NCI-H187 (cell line): ENCODE measurements at regions not wholly inside any gene's neighbourhood (a gene's known extent, or its start where the extent isn't known, plus 50 kb on each side); places are given as distances from the start of the nearest gene placed in this dataset.

Experiments used
- DNase-seq, 2 experiments: peaks; one replicate each; lab custom pipeline; 2025; lab: John Stamatoyannopoulos, UW

DNA sequence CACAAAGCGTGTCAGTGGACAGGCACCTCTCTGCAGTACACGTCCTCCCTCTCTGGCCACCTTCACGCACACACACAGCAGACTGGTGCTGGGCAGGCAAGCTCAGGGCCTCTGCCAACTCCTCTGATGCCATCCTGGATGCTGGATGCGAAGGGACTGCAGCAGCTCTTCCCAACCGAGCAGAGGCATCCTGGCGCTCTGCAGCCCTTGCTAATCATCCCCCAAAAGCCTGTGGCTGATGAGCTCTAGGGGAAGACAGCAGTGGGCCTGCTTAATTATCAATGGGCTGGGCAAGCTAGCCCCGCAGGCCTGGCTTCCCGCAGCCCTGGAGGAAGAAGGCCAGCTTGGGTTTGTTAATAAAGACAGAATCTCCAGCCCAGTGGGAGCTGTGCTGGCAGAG, 71.3 kb upstream of the TEX51 start:
- no peak for DNase-seq

DNA sequence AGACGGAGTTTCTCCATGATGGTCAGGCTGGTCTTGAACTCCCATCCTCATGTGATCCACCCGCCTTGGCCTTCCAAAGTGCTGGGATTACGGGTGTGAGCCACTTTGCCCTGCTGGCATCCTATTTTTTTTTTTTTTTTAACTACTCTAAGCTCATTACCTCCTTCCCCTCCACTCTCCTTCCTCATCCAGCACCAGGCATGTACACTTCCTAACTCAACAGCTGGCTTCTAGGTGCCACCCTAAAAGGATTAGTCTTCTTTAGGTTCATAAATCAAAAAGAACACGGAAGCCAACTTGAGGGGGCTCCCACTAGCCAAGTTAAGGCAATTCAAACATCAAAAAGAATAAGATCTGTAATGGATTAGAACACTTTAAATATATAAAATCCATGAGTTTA, 70.6 kb upstream of the TEX51 start:
- DNase-seq = no peak

DNA sequence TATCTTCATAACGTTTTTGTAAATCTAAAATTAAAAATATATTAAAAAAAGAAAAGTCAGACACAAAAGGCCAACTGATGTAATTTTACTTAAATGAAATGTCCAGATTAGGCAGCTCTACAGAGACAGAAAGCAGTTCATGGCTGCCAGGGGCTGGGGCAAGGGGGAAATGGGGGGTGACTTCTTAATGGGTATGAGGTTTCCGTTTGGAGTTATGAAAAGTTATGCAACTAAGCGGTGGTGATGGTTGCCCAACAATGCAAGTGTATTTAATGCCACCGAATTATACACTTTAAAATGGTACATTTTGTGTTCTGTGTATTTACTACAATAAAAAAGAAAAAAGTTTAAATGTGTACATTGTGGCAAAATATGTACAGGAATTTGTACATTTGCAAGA, 70.2 kb upstream of the TEX51 start:
- no peak for DNase-seq

DNA sequence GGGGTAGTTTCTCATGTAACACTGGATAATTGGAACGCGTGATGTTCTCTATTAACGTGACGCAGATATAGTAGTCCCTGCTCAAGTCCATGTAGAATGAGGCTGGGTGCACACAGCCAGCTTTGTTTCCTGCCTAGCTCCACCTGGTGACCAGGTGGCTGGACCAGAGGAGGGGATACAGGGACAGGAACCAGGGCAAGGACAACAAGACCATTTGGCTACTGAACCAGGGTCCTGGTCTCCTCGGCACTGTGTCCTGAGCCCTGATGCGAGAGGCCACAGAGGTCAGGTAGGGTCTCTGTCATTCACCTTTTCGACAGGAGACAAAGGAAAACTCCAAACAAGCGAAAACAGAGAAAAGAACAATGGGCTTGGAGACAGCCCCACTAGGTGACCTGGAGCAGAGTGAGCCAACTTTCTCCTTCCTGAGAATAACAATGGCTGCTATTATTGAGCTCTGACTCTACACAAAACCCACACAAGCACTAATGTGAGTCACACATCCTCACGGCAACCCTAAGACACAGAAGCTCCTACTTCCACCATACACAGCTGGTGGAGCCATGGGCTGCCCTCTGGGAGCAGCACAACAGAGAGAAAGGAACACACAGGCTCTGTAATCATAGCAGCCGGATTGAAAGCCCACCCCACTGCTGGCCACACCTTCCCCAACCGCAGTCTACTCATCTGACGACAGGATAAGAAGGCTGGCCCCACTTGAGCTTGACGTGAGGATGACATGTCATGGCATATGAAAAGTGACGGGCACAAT, 67.3 kb upstream of the TEX51 start:
- no peak for DNase-seq

DNA sequence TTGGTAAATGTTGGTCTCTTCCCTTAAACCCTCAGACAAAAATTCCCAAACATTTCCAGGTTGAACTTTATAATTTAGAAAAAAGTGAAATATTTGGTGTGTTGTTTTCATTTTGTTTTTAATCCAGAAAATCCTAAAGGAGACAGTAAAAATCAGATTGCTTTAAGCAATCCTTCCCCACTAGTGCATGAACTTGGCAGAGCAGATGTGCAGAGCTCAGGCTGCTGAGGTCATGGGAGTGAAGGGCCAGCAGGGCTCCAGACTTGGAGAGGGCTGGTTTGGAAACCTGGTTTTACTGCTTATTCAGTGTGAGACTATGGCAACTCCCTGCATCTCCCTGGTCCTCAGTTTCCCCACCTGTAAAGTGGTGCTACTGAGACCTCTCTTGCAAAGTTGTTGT, 66.7 kb upstream of the TEX51 start:
- DNase-seq = no peak

DNA sequence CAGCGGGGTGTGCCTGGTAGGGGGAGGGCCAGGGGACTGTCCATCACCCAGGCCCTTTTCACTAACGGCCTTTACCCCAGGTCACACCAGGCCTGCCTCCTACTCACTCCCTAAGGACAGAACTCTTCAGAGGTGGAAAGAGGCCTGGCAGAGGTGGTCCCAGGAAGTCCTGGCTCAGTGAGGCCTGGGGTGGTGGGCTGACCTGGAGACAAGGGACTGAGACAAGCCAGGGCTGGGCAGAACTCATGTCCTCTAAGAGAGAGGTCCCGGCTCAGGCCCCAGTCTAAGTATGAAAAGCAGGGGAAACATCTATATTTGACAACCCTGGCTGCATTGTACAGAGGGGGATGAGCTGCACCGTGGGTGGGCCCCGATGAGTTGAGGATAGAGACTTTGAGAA, 65.9 kb upstream of the TEX51 start:
- DNase-seq = no peak

DNA sequence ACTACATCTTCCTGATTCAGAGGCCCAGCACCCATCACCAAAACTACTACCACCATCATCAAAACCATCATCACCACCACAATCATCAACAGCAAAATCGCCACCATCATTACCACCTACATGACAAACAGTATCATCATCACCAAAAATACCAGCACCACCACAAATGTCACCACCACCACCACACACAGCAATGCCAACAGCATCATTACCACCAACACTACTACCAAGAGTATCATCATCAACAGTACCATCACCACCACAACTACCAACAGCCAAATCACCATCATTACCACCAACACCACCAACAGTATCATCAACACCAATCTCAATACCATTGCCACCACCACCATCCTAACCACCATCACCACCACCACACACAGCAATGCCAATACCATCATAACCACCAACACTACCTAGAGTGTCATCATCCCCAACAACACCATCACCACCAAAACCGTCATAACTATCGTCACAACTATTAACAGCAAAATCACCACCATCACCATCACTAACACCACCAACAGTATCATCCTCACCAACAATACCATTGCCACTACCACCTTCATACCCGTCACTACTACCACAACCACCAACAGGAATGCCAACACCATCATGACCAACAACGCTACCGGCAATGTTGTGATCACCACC, 64.6 kb upstream of the TEX51 start:
- DNase-seq = no peak

DNA sequence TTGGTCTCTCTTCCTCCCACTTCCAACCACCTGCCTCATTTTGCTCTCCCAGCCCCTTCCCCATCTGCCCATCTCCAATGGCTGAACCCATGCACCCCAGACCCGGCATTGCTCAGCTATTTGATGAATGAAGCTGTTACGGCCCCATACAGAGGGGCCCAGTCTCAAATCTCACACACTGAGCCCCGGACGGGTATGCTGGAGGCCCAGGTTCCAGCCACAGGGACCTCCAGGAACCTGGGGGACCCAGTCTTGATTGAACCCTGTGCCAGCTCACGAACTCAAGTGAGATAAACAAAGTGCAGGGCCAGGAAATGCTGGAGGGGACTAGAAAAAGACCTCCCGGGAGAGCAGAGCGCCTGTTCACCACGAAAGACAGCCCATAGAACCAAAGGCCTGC, 63.4 kb upstream of the TEX51 start:
- no peak for DNase-seq

DNA sequence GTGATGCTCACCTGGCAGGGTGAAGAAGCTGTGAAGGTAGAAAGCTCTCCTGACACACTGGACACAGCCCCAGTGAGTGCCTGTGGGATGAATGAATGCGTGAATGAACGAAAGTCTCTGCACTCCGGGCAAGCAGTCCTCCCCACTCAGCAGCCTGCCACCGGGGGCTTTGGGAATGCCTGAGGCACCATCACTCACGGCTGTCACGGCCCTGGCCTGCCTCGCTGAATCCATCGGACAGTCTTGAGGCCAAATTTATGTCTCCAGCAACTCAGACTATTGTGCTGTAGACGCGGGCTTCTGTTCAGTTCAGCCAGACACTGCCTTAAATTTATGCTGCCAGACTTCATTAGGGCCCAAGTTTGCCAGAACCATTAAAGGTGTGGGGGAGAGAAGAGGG, 62.9 kb upstream of the TEX51 start:
- no peak for DNase-seq

DNA sequence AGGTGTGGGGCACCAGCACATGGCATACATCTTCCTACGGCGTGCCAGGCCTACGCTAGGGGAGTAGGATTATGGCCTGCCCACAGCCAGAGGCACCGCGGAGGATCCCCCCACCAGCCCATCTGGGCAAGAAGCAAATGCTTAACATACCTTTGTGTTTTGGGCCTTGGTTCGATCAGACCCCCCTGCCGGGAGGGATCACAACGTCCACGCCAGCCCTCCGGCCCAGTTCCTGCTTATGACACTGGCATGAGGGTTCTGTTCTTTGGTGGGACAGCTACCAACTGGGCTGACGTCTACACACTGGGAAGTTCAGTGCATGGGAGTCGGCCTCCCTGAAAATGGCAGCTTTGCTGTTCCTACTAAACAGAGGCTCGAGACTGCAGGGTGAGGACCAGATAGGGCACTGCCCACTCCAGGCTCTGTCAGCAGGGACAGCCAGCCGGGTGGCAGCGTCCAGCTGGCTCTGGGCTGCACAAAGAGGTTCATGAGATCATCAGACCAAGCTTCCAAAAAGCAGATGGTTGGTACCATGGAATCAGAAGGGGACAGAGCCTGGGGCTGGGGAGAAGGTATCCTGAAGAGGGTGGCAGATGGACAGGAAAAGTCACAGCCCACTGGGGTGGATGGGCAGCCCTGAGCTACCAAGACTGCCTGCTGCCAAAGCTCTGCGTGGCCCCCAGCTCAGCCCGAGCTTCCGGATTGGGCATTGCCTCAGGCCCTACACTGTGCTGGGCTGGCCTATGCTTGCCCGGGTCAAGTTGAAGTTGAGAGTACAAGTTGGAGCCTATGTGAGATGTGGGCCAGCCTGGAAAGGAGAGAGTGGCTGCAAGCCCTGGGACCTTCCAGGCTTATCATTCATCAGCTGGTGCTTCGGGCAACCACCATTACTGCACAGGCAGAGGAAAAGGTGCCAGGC, 61.7 kb upstream of the TEX51 start:
- no peak for DNase-seq

DNA sequence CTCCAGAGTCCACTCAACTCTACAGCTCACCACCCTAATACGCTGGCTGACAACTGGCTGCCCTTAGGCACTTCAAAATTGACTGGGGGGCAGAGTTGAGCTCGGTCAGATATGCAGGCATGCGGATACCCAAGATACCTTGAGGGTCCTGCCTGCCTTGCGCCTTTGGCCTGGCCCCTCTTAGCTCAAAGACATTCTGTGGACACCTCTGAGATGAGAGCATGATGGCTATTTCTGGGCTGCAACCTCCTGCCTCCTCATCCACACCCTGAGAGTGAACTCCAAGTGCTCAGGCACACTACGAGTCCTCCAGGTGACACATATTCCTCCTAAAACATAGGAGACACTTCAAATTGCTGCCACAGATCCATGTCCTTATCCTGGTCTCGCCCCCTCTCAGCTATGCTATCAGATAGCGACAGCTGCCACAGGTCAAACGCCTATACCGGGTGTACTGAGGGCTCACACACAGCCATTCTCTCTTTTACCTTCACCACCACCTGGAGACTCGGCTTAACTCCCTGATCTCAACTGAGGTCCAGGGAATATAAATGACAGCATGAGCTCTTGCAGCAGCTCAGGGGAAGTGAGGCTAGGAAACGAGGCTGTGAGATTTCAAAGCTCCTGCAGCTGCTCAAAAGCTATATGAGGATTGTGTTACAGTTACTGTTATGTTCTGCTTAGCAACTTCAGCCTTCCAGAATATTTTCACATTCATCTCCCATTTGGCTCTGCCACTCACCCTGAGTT, 60.5 kb upstream of the TEX51 start:
- DNase-seq = no peak

DNA sequence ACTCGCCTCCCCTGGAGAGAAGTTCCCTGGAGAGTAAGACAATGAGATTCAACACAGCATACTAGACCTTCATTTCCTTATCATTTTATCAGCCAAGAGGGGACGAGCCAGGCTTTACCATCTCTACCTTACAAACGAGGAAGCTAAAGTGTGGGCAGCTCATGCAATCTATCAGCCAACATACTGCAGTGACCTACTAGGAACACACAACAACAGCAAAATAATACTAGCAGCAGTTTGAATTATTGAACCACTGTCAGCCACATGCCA, 60.0 kb upstream of the TEX51 start:
- no peak for DNase-seq

DNA sequence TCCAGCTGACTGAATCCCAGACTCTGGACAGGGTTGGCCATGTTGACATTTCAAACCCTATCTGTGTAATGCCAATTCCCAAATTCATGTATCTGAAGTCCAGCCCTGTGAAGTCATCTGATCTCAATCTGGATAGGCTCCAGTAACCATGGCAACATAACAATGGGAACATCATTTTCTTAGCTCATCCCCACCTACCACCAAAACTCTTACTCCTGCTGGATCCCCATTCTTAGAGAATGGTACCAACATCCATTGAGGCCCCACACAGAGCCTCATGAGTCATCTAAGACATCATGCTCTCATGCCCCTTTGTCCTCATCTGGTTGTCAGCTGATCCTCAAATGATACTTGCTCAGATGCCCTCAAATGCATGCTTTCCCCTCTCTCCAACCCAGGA, 58.9 kb upstream of the TEX51 start:
- no peak for DNase-seq

DNA sequence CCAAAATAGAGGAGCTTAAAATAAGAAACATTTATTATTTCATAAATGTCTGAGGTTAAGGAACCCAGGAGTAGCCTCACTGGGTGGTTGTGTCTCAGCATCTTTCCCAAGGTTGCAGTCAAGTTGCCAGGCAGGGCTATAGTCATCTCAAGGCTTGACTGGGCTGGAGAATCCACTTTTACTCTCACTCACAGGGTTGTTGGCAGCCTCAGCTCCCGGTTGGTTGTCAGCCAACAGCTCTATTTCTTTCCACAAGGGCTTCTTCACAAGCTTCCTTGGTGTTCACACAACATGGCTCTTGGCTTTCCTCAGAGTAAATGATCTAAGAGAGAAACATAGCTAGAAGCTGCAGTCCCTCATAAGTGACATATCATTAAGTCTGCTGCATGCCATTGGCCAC, 55.6 kb upstream of the TEX51 start:
- no peak for DNase-seq

DNA sequence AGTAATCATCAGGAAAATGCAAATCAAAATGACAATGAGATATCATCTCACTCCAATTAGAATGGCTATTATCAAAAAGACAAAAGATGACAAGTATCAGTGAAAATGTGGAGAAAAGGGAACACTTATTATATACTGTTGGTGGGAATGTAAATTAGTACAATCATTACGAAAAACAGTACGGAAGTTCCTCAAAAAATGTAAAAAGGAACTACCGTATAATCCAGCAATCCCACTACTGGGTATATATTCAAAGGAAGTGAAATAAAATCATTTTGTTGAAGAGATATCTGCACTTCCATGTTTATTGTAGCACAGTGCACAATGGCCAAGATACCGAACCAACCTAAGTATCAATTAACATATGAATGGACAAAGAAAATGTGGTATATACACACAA, 52.4 kb upstream of the TEX51 start:
- DNase-seq = no peak
